C4-2B (cell line): ENCODE measurements at regions not wholly inside any gene's neighbourhood (a gene's known extent, or its start where the extent isn't known, plus 50 kb on each side); places are given as distances from the start of the nearest gene placed in this dataset.
A peak's percentile ranks its signal among the peaks of the same experiment; 100 is the strongest.
"Not testable (repeated sequence)": the region's sequence is repeated elsewhere in the genome, so short reads cannot be mapped to it uniquely, and the experiment has no call there.

ENCODE experiments used
- H3K27ac ChIP-seq: fragments of 450-650 bp; 2 replicates; pipeline ENCODE4 v1.5.1; 2017
- ZFX ChIP-seq: fragments of 450-650 bp; IDR thresholded peaks from 2 replicates; pipeline ENCODE4 v1.6.1; 2017
- TF ChIP-seq, protein P1 (sequence below): fragments of 450-650 bp; conservative IDR thresholded peaks from 2 replicates; pipeline ENCODE4 v1.5.1; 2017; ENCODE audit warnings: mild to moderate bottlenecking

DNA sequence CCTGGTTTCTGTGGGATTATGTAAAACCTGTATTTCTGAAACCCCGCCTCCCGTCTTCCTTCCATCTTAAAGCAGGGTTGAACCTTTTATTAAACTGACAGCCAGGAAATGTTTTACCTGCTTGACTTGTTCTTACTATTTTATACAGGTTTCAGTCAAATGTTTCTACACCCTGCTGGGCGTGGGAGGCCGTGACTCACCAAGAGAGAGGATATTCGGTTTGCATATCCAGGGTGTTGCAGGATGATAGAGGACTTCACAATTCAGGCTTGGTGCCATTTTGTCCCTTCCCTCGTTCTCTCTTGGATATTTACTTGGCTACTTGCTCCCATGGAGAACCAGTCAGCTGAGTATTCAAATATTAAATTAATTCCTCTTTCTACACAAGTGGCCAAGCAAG is 69.7 kb downstream of the ARF6 start:
- TF ChIP-seq, protein P1, sequence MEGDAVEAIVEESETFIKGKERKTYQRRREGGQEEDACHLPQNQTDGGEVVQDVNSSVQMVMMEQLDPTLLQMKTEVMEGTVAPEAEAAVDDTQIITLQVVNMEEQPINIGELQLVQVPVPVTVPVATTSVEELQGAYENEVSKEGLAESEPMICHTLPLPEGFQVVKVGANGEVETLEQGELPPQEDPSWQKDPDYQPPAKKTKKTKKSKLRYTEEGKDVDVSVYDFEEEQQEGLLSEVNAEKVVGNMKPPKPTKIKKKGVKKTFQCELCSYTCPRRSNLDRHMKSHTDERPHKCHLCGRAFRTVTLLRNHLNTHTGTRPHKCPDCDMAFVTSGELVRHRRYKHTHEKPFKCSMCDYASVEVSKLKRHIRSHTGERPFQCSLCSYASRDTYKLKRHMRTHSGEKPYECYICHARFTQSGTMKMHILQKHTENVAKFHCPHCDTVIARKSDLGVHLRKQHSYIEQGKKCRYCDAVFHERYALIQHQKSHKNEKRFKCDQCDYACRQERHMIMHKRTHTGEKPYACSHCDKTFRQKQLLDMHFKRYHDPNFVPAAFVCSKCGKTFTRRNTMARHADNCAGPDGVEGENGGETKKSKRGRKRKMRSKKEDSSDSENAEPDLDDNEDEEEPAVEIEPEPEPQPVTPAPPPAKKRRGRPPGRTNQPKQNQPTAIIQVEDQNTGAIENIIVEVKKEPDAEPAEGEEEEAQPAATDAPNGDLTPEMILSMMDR, result no peak
- no peak for TF ChIP-seq ZFX

DNA sequence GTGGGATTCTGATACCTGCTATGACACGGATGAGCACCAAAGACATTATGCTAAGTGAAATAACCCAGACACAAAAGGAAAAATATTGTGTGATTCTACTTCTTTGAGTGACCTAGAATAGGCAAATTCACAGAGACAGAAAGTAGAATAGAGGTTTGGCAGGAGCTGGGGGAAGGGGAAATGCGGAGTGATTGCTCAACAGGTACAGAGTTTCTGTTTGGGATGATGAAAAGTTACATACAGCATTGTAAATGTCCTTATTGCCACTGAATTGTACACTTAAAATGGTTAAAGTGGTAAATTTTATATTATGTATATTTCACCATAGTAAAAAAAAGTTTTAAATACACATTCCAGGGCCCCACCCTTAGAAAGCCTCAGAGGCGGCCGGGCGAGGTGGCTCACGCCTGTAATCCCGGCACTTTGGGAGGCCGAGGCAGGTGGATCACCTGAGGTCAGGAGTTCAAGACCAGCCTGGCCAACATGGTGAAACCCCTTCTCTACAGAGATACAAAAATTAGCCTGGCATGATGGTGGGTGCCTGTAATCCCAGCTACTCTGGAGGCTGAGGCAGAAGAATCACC is 72.3 kb downstream of the ARF6 start:
- H3K27ac ChIP-seq, result not testable (repeated sequence)

More for the DNA sequence above, 69.7 kb downstream of the ARF6 start:
- H3K27ac ChIP-seq, result peak overlapping the region; percentile 59; the same call in 1 of the 2 replicates

DNA sequence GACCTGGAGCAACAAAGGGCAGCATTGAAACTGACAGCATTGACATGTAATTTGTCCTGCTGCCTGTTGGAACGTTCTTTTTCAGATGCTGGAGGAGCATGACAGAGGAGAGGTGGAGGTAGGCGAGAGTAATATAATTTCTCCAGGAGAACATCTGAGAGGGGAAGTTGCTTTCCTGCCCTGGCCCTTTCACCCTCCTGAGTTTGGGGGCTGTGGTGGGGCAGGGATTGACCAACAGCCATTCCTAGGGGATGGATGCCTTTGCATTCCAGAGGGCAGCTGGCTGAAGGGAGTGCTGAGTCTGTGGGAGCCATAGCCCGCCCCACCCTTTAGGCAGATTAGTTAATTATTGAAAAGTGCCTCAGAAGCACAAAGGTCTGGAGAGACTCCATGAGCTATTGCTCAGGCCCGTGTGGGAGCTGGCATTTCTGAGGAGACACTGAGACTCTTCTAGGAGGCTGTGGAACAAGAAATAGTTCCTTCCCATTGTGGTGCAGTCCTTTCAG is 73.5 kb downstream of the ARF6 start:
- H3K27ac ChIP-seq, result no peak overlapping the region
- TF ChIP-seq, protein P1, result no peak
- no peak for TF ChIP-seq ZFX

DNA sequence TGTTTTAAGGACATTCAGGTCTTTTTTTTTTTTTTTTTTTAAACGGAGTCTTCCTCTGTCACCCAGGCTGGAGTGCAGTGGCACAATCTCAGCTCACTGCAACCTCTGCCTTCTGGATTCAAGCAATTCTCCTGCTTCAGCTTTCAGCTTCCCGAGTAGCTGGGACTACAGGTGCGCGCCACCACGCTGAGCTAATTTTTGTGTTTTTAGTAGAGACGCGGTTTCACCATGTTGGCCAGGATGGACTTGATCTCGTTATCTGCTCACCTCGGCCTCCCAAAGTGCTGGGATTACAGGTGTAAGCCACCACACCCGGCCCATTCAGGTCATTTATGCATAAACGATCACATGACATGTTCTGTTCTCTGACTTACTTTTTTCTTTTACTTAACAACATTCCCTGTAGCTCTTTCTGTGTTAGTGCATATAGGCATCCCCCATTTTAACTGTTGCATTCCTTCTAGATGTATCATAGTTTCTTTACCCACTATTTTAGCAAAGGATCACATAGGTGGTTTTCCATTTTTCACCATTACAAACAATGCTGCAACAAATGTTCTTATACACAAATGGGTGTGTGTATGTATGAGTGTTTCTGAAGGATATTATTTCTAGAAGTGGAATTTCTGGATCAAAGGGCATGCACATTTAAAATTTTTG is 74.2 kb downstream of the ARF6 start:
- H3K27ac ChIP-seq, result no peak overlapping the region
- TF ChIP-seq, protein P1, result no peak
- no peak for TF ChIP-seq ZFX

DNA sequence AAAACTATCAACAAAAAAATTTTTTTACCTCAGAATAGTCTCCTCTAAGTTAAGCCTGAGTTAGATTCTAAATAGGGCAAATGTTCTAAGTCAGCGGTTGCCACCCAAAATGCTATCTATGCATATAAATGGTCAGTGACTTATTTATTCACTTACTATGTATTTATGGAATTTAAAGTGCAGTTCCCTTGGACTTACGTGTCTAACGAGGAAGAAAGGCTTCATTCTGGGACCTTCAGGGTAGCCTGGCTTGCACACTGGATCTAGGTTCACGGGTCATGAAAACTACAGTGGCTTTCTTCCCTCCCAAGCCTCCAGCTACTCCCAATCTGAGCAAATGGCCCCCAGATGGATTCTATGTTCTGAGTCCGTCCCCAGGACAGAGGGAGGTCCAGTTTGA is 77.1 kb downstream of the ARF6 start:
- no peak for TF ChIP-seq ZFX
- TF ChIP-seq, protein P1, result no peak
- H3K27ac ChIP-seq, result no peak overlapping the region

DNA sequence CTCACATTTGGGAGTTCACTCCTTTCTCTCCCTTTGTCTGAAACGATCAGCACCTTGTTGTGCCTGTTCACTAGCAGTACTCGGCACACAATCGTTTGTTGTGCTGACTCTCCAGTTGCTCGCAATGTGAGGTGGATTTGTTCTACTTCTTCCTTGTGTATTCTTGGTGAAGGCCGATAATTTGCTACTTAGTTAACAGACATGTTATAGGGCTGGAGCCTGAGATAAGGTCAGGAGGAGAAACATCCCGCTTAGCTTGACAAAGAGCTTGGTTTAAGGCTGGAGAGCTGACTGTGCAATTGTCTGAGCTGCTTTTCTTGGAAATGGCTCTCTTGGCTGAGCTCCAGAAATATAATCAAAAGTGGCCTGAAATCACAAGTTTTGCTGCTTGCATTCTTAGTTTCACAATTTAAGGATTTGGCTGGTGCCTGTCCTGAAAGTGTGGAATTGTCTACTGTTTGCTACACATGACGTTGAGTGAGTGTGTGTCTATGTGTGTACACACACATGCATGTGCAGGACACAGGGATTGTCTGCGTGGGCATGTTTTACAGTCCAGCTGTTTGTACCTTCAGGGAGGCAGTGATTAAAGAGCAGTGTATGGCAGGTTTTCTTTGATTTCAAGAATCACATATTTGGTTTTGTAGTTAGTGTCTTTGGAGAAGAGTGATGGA is 77.7 kb downstream of the ARF6 start:
- TF ChIP-seq ZFX, result no peak
- TF ChIP-seq, protein P1, result no peak
- no peak overlapping the region for H3K27ac ChIP-seq

DNA sequence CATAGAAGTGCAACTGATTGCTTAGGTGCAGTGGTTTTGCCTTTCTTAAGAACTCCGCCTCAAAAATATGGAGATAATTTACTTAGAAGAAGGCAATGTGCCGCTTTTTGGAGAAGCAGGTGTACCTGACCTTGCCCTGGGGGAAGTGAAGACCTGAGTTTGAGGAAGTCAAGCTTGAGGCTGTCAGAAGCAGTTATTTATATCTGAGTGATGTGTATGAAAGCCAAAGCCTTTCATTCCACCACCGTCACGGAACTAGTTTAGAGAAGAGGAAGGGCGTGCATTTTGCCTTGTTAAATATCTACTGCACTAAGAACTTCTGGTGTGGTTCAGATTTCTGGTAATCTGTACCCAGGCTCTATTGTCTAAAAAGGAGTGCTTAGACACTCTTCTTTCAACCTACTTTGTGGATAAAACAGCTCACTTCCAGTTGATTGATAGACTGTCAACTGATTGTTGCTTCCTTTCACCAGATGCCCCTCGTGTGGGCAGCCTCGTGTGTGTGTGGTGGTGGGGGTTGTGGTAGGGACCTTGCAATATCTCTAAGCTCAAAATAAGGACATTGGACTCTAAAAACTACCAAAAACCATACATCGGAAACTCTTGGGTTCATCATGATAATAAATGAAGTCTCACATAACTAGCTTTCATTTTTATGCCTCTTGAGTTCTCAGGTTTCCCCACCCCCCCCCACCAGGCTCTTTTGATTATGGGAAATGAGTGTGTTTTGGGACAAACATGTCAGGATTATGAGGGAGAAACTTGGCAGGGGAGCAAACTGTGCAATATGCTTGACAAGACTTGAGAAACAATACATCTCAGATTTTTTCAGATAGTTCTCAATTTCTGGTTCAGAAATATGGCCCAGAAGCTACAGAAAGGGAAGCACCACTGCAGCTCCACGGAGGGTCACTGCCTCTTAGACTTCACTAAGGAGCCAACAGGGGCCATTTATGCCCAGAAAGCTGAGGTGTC is 78.6 kb downstream of the ARF6 start:
- peak overlapping the region; percentile 37; the same call in 1 of the 2 replicates for H3K27ac ChIP-seq
- TF ChIP-seq, protein P1, result no peak
- no peak for TF ChIP-seq ZFX
